HCT116 (cell line): ENCODE measurements at regions not wholly inside any gene's neighbourhood (a gene's known extent, or its start where the extent isn't known, plus 50 kb on each side); places are given as distances from the start of the nearest gene placed in this dataset.
"Not testable (repeated sequence)": the region's sequence is repeated elsewhere in the genome, so short reads cannot be mapped to it uniquely, and the experiment has no call there.

Source experiments
- CTCF ChIP-seq, 3 experiments: fragments of 200-600 bp in 1 of 3; sonication (generic) in 1 of 3; IDR thresholded peaks in 2 of 3; conservative IDR thresholded peaks in 1 of 3; 2 replicates each; pipeline ENCODE4 v1.5.1; 2012 to 2017; ENCODE audit warnings: low read depth in 2 of 3, low read length in 2 of 3, antibody characterized with exemption in 1 of 3, borderline replicate concordance in 1 of 3, control low read depth in 1 of 3, mild to moderate bottlenecking in 1 of 3, mixed read lengths in 1 of 3, mixed run types in 1 of 3, moderate library complexity in 1 of 3; ENCODE audit not compliant: insufficient read depth in 1 of 3
- EZH2 ChIP-seq: fragments of 200-600 bp; sonication (generic); IDR thresholded peaks from 2 replicates; pipeline ENCODE4 v1.6.1; 2017; ENCODE audit warnings: antibody characterized with exemption, mixed run types
- FOSL1 ChIP-seq: IDR thresholded peaks from 2 replicates; pipeline ENCODE4 v1.6.1; 2012; ENCODE audit warnings: low read depth
- POLR2A ChIP-seq: IDR thresholded peaks from 2 replicates; pipeline ENCODE4 v1.7.0; 2011; ENCODE audit warnings: borderline replicate concordance; ENCODE audit not compliant: insufficient read depth, insufficient read length; ENCODE audit errors: extremely low read depth
- POLR2AphosphoS5 ChIP-seq: IDR thresholded peaks from 2 replicates; pipeline ENCODE4 v1.6.1; 2011; ENCODE audit warnings: mild to moderate bottlenecking, low read depth, low read length, moderate library complexity

DNA sequence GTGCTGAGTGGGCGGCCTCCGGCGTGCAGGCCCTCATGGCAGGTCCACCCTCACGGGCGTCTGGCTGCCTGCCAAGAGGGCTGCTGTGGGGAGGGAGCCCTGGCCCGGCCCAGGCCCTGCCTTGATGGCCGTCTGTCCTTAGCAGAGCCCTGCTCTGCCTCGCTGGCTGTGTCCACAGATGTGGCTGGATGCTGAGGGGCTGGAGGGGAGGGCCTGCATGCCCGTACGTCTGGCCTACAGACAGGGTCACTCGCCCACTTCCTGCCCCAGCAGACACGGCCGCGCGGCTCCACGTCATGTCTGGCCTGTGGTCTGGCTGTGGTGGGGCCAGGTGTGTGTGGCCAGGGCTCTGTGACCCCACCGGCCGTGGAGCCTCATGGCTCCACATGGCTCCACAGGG lies 186.3 kb downstream of the TMEM121 start:
- not testable (repeated sequence) for TF ChIP-seq CTCF (IDR thresholded peaks at IDR 0.05 in 2 of 3, conservative IDR thresholded peaks at IDR 0.05 in 1 of 3; ENCODE audit: borderline replicate concordance in 1 of 3, insufficient read depth in 1 of 3, low read depth in 2 of 3, low read length in 2 of 3); POLR2A; FOSL1; POLR2AphosphoS5; EZH2
